HG02870 (cell line): ENCODE measurements at regions not wholly inside any gene's neighbourhood (a gene's known extent, or its start where the extent isn't known, plus 50 kb on each side); places are given as distances from the start of the nearest gene placed in this dataset.
A peak's percentile ranks its signal among the peaks of the same experiment; 100 is the strongest.
"Not testable (repeated sequence)": the region's sequence is repeated elsewhere in the genome, so short reads cannot be mapped to it uniquely, and the experiment has no call there.

Experiments used
- ATAC-seq: cut with Tn5 transposase; IDR thresholded peaks from one replicate; pipeline ENCODE4 v1.9.1; 2021; ENCODE audit warnings: mild to moderate bottlenecking, moderate library complexity; ENCODE audit not compliant: unreplicated experiment

GRCh38 chr7:10649120-10649519, 324.6 kb upstream of the PHF14 start:
- ATAC-seq = not testable (repeated sequence)

GRCh38 chr7:10655031-10655430, 318.6 kb upstream of the PHF14 start:
- ATAC-seq = no peak

GRCh38 chr7:10657201-10657600, 316.5 kb upstream of the PHF14 start:
- ATAC-seq = no peak

- no peak for ATAC-seq
Measured at GRCh38 chr7:10657837-10658236, 315.8 kb upstream of the PHF14 start.

- no peak for ATAC-seq
Measured at GRCh38 chr7:10662491-10662890, 311.2 kb upstream of the PHF14 start.

GRCh38 chr7:10662982-10663884, 310.4 kb upstream of the PHF14 start:
- peak; percentile 56 for ATAC-seq

GRCh38 chr7:10672186-10672585, 301.5 kb upstream of the PHF14 start:
- ATAC-seq = no peak

- no peak for ATAC-seq
Measured at GRCh38 chr7:10677211-10677610, 296.5 kb upstream of the PHF14 start.

GRCh38 chr7:10677668-10678232, 295.9 kb upstream of the PHF14 start:
- ATAC-seq = no peak

- no peak for ATAC-seq
Measured at GRCh38 chr7:10684606-10685005, 289.1 kb upstream of the PHF14 start.

GRCh38 chr7:10685040-10685439, 288.6 kb upstream of the PHF14 start:
- ATAC-seq = no peak

- no peak for ATAC-seq
Measured at GRCh38 chr7:10688544-10688943, 285.1 kb upstream of the PHF14 start.

- no peak for ATAC-seq
Measured at GRCh38 chr7:10696064-10696463, 277.6 kb upstream of the PHF14 start.

- ATAC-seq = no peak
Measured at GRCh38 chr7:10703059-10703458, 270.6 kb upstream of the PHF14 start.

GRCh38 chr7:10703981-10704380, 269.7 kb upstream of the PHF14 start:
- ATAC-seq = no peak

- ATAC-seq = no peak
Measured at GRCh38 chr7:10704653-10705052, 269.0 kb upstream of the PHF14 start.

GRCh38 chr7:10706875-10707493, 266.7 kb upstream of the PHF14 start:
- peak; percentile 100 for ATAC-seq

- ATAC-seq = peak; percentile 32
Measured at GRCh38 chr7:10707519-10707918, 266.2 kb upstream of the PHF14 start.

GRCh38 chr7:10708447-10708846, 265.2 kb upstream of the PHF14 start:
- ATAC-seq = no peak

- peak; percentile 58 for ATAC-seq
Measured at GRCh38 chr7:10718768-10719167, 254.9 kb upstream of the PHF14 start.

- no peak for ATAC-seq
Measured at GRCh38 chr7:10720042-10720441, 253.6 kb upstream of the PHF14 start.

- ATAC-seq = no peak
Measured at GRCh38 chr7:10721289-10721688, 252.4 kb upstream of the PHF14 start.
